NCI-H345 (cell line): ENCODE measurements at regions not wholly inside any gene's neighbourhood (a gene's known extent, or its start where the extent isn't known, plus 50 kb on each side); places are given as distances from the start of the nearest gene placed in this dataset.
"Not testable (repeated sequence)": the region's sequence is repeated elsewhere in the genome, so short reads cannot be mapped to it uniquely, and the experiment has no call there.

Source experiments
- DNase-seq: peaks from one replicate; lab custom pipeline; 2025; lab: John Stamatoyannopoulos, UW

DNA sequence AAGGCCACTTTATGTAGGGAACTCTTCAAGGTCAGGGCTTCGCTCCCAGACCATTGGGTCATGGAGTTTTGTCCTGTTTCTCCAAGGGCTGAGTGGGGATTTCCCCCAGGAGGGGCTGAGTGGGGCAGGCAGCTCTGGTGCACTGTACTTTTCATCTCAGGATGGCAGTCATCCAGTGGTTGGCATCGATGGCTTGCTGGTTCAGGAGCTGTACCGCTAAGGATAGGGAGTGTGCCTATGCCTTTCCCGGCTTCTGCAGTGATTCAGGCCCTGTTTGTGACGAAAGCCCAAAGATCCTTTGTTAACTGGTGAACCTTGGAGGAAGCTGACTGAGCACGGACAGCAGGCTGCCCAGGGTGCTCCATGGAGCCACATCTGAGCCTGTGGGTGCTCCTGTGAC is 100.1 kb upstream of the GADD45A start:
- DNase-seq: no peak

GRCh38 chr1:67586596-67586995 is 98.4 kb upstream of the GADD45A start:
- DNase-seq: no peak

DNA sequence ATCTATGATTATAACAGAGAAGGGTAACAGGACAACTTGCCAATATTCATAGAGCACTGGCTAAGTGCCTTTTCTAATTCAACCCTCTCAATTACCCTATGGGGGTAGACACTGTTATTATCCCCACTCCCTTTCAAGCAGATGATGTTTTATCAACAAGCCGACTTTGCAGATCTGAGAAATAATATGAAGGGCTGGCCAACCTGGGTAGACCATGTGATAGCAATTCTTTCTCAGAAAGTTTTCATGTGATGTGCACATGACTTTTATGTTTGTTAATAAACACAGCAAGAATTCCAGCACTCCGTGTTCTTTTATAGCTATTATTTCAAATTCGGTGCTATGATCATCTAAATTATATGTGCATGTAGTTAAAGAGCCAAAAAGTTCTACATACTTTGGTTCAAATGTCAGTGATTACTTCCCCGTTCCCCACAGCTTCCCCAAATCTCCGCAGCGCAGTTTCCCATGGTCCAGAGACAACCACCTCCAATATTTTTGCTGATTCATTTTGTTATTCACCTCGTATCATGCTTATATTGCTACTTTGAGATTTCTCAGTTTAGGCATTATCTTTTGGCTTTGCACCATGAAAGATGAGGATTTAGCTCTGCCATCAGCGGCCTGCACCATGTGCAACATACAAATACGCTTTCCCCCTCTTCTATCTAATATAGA is 96.7 kb upstream of the GADD45A start:
- DNase-seq: no peak

DNA sequence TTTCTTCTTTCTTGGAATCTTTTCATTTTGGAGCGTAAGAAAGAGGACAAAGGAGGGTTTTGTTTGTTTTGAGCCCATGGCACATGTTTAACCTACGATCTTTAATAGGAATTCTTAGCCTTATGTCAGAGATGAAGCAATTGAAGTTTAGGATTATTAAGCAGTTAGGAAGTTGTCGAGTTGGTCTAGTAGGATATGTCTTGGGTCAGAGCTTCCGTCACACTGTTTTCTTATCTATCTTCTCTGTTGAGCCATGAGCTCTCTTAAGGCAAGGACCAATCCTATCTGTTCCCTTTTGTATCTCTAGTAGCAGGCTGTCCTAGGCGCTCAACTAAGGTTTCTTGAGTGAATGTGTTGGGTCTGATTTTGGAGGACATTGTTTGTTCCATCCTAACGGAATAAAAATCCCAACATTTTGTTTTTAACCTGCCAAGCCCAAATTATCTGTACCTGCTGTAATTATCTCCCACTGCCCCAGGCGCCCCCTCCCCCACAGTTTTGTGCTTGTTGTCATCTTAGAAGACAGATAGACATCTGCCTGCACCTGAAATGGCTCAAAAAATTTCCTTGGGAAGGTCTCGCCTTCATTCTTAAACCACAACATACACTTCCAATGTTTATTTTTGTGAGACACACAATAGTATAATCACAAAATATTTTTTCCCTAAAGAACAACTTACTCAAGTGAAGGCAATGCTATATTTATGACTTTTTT is 95.3 kb upstream of the GADD45A start:
- DNase-seq: no peak

DNA sequence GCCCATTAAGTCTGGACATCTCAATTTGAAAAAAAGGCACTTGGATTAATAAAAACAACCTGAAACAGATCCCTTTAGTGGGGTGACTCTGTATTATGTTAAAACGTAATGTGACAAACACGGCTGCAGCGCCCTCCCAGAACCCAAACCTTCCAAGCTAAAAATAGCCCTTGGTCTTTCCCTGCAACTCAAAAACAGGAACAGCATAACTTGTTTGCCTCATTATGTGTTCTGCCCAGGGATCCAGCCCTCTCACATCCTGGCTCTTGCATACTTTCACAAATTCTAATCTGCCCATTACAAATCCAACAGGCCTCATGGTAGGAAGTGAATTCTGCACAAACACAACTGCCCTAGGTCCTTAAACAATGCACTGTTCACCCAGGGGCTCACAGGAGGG is 94.7 kb upstream of the GADD45A start:
- DNase-seq: no peak

- DNase-seq: no peak
Measured at GRCh38 chr1:67594764-67595163, 90.2 kb upstream of the GADD45A start.

- DNase-seq: no peak
Measured at GRCh38 chr1:67596674-67597073, 88.3 kb upstream of the GADD45A start.

GRCh38 chr1:67597336-67597735 is 87.7 kb upstream of the GADD45A start:
- peak; percentile 3 for DNase-seq

DNA sequence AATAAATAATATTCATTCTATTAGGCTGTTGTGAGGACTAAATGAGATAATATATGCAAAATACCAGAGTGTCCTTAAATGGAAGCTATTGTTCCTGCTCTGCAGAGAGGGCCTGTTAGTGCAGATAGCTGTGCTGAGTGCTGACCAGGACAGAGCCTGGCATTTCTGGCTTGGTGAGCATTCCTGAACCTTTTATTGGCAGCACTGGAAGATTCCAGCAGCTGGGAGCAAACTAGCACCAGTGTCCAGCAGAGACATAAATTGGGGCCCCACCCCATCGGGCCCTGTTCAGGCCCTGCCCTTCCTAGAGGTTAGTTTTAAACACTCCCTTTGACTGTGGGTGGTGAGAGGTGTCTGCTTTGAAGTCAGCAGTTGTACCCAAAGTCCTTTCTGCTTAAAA is 85.9 kb upstream of the GADD45A start:
- no peak for DNase-seq

DNA sequence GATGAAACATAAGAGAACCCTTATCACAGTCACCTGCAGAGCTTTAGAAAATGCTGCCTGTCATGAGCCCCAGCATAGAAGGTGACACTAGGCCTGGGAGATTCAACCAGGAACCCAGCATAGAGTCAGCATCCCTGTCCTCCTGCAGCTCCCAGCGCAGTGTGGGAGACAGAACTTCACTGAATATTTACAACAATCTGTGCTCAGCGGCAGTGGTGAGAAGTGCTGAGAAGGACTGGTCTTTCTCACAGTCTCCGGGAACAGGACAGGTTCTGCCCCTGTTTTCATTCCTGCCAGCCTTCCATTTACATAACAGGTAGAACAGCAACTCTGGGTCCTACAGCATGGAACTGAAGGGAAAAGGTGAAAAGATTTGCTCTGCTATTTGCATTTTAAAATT is 83.5 kb upstream of the GADD45A start:
- peak; percentile 13 for DNase-seq

GRCh38 chr1:67601955-67602354 is 83.0 kb upstream of the GADD45A start:
- DNase-seq: no peak

DNA sequence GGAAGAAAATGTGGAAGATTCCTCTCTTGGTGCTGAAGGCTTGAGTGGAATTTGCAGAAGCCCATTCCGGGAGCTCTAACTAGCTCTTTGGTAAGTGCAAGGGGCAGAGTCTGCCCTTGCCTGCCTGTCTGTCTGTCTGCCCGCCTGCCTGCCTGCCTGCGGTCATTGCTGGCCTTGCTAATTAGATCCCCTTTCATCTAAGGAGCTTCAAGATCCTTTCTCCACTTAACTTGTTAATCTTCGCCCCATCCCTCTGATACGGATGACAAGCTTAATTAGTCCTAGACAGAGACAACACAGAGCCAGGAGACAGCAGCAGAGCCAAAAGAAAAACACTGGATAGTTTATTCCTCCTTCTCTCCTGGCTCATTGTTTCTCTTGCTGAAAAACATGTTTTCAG is 80.2 kb upstream of the GADD45A start:
- DNase-seq: no peak

- no peak for DNase-seq
Measured at GRCh38 chr1:67605209-67605780, 79.7 kb upstream of the GADD45A start.

GRCh38 chr1:67607286-67607685 is 77.7 kb upstream of the GADD45A start:
- no peak for DNase-seq

- no peak for DNase-seq
Measured at GRCh38 chr1:67607699-67608098, 77.3 kb upstream of the GADD45A start.

DNA sequence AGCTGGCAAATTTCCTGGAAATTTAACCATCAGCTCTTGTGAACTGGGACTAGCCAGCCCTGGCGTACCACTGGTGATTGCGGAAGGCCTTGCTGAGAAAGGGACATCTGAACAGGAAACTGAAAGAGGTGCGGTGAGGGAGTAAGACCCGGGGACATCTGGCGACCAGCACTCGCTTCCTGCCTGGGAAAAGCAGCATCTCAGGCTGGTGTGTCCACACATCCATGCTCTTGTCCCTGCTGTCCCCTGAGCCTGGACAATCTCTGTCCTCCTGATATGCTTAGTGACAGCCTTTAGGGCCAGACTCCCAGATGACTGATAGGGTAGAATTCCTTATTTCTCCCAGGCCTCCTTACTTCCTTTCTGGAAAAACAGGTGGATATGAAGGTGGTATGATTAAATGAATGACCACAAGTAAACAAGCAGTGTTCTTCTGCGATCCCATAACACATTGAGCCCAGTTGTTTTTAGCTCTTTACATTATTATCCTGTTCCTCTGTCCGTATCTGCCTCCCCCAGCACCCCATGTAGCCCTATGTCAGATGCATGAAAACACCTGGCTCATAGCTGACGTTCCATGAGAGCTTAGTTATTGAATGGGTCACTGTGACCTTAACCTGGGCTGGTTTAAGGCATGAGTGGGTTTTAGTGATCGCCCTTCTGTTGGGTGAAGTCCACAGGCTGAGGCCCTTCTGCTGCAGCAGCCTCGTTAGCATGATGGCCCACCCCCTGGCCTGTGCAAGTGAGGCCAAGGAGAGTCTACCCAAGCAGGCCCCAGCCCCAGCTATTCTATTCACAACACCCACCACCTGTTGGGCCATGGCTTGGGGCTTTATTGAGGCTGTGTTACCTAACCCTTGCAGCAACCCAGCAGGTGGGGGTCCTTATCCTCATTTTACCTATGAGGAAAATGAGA is 76.1 kb upstream of the GADD45A start:
- no peak for DNase-seq

DNA sequence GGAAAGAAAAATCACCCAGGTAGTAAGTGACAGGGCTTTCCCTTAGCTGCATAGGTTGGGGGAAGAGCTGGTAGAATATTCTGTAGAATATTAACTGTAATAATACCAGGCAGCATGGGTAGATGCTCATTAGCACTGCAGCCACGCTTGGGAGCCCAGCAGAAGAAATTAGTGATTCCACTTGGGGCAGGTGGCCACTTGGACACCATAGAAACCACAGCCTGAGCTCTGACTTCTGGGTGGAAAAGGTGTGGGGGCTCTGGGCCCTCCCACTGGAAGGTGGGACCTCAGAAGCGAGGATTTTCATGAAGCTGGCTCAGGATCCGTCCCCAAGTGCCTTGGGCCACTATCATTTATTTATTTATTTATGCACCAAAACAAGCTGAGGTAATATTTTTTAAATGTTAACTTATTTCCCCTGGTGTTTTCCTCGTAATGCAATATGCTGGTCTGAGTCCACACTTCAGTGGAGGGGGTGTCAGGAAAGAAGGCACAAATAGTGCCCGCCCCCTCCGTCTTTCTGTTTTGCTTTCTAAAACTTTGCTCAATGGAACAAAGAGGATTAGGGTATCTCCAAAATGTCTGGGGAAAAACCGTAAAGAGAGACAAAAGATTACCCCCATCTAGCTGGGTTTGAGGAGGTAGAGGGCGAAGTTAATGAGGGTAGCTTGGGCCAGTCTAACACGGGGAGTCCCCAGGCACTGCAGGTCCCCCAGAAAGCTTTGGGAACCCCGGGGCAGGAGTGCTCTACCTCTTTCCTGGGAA is 75.2 kb upstream of the GADD45A start:
- no peak for DNase-seq

DNA sequence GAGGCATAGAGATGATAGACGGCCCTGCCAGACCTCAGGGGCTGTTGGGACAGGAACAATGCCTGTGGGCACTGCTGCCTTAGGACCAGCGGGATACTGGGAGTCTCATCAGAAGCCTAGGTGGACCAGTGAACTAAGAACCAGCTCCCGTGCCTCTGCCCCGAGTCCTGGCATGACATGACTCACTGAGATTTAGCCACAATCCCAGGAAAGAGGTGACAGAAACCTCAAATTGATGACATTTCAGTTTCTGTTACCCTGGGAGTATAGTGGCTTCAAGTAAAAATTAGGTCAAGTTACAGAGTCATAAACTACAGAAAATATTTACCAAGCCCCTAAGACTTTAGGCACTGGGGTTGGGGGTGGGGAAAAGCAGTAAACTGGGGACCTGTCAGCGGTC is 74.6 kb upstream of the GADD45A start:
- DNase-seq: no peak

DNA sequence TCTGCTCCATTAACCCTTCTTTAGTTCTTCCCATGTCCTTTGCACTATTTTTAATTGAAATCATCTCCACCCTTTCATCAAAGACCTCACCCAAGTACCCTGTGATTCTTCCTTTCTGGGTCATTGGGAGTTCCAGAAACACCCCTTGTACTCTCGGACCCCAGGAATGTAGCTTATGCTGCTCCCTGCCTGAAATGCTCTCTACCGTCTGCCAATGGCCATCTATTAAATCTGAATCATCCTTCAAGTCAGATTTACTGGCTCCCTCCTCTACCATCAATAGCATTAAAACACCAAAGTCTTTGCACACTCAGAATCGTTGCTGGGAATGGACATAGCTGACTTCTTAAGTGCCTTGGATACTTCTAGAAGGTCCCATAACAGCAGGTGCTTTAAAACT is 73.2 kb upstream of the GADD45A start:
- DNase-seq: no peak

DNA sequence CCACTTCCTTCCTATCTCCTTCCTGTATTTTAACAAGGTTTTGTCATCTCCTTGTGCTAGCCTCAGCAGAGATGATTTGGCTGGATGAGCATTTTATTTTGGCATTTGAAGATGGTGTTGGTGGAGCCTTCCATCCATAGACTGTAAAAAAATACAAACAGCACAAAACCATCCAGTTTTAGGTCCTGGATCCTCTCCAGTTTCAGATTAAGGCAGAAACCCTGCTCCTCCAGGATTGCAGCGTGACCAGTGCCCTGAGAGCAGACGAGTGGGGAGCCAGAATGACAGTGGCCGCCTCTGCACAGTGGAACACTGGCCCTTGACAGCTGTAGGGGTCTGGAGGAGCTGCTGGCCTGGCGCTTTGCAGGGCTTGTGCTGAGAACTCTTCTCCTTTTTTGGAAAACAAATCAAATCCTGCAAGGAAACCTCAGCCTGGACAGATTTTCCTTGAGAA is 72.2 kb upstream of the GADD45A start:
- no peak for DNase-seq

DNA sequence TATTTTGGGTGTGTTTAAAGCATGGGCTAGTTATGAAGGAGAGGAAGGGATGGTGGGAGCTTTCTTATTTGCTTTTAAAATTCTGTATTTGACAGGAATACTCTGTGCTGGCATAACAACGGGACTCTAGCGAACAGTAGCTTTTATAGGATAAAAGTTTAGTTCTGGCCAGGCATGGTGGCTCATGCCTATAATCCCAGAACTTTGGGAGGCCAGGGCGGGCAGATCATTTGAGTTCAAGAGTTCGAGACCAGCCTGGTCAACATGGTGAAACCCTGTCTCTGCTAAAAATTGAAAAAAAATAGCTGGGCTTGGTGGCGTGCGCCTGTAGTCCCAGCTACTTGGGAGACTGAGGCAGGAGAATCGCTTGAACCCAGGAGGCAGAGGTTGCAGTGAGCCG is 71.5 kb upstream of the GADD45A start:
- not testable (repeated sequence) for DNase-seq

GRCh38 chr1:67614511-67614934 is 70.5 kb upstream of the GADD45A start:
- DNase-seq: no peak
